T-cell (primary cell): ENCODE measurements at regions not wholly inside any gene's neighbourhood (a gene's known extent, or its start where the extent isn't known, plus 50 kb on each side); places are given as distances from the start of the nearest gene placed in this dataset.

Experiments
- ATAC-seq, 4 experiments: fragments of 200-7000 bp in 3 of 4; fragments of 150-1000 bp in 1 of 4; cut with Tn5 transposase; replicated peaks in 1 of 4; 1 replicate in 3 of 4; 2 replicates in 1 of 4; pipeline ENCODE4 v1.10.0; 2021; ENCODE audit warnings: moderate library complexity in 3 of 4, mild to moderate bottlenecking in 2 of 4, moderate number of reproducible peaks in 1 of 4
- CTCF ChIA-PET, 2 donors: fragments of 300-600 bp; sonication (Branson Sonifier 250); formaldehyde crosslinking; loops; one replicate each; lab custom pipeline; 2022; ENCODE audit warnings: antibody characterized with exemption in 2 of 2; lab: Charles Lee
- POLR2A ChIA-PET, 2 donors: fragments of 300-600 bp; sonication (Branson Sonifier 250); formaldehyde crosslinking; loops; one replicate each; lab custom pipeline; 2022; ENCODE audit warnings: antibody characterized with exemption in 2 of 2; lab: Charles Lee
- DNase-seq, 35 experiments: peaks; one replicate each; pipeline versions ENCODE4 v3.0.0 to v3.0.0-alpha.2; 2013 to 2023
- H3K27ac ChIP-seq: one replicate; pipeline ENCODE4 v1.5.1; 2013; ENCODE audit warnings: low read length
- H3K27me3 ChIP-seq, 2 experiments: replicated peaks in 1 of 2; 1 replicate in 1 of 2; 2 replicates in 1 of 2; pipeline versions ENCODE4 v1.6.1 to v1.7.0; 2013; ENCODE audit warnings: low read length in 1 of 2, mixed read lengths in 1 of 2; ENCODE audit not compliant: control insufficient read depth in 2 of 2, insufficient read depth in 2 of 2; ENCODE audit errors: extremely low read depth in 1 of 2
- H3K36me3 ChIP-seq, 2 donors: 1 replicate in 1 of 2; 2 replicates in 1 of 2; pipeline versions ENCODE4 v1.6.1 to v1.7.0; 2013; ENCODE audit warnings: low read length in 1 of 2; ENCODE audit not compliant: control insufficient read depth in 2 of 2, insufficient read depth in 1 of 2; ENCODE audit errors: extremely low read depth in 1 of 2
- H3K4me1 ChIP-seq, 2 experiments: 1 replicate in 1 of 2; 2 replicates in 1 of 2; pipeline versions ENCODE4 v1.6.1 to v1.7.0; 2013; ENCODE audit warnings: low read length in 2 of 2, mixed read lengths in 1 of 2; ENCODE audit not compliant: insufficient read depth in 2 of 2, control insufficient read depth in 1 of 2; ENCODE audit errors: extremely low read depth in 1 of 2
- H3K4me3 ChIP-seq, 2 donors: 1 replicate in 1 of 2; 2 replicates in 1 of 2; pipeline versions ENCODE4 v1.5.1 to v1.7.0; 2013; ENCODE audit warnings: mild to moderate bottlenecking in 2 of 2, low read length in 1 of 2, moderate library complexity in 1 of 2; ENCODE audit not compliant: control insufficient read depth in 1 of 2; ENCODE audit errors: extremely low read depth in 1 of 2
- H3K9me3 ChIP-seq: 2 replicates; pipeline ENCODE4 v1.7.0; 2013
- H3K27ac Mint-ChIP-seq, 2 donors: one replicate each; pipeline ENCODE4 v1.8.0; 2020 to 2021; ENCODE audit warnings: mild to moderate bottlenecking in 2 of 2, mixed read lengths in 2 of 2
- H3K27me3 Mint-ChIP-seq, 2 donors: one replicate each; pipeline ENCODE4 v1.8.0; 2021 to 2022; ENCODE audit warnings: mixed read lengths in 2 of 2
- H3K36me3 Mint-ChIP-seq: one replicate; pipeline ENCODE4 v1.8.0; 2021; ENCODE audit warnings: mixed read lengths
- H3K4me1 Mint-ChIP-seq, 3 donors: one replicate each; pipeline ENCODE4 v1.8.0; 2020 to 2022; ENCODE audit warnings: mixed read lengths in 3 of 3, mild to moderate bottlenecking in 1 of 3
- H3K4me3 Mint-ChIP-seq, 3 donors: one replicate each; pipeline ENCODE4 v1.8.0; 2020 to 2022; ENCODE audit warnings: mild to moderate bottlenecking in 3 of 3, mixed read lengths in 3 of 3, moderate library complexity in 3 of 3
- H3K9me3 Mint-ChIP-seq, 3 donors: one replicate each; pipeline ENCODE4 v1.8.0; 2020 to 2022; ENCODE audit warnings: mixed read lengths in 3 of 3
- whole genome bisulfite sequencing: methylation state at CpG from one replicate; pipeline ENCODE4 v1.1.5; 2013; ENCODE audit warnings: missing lambda C conversion rate; ENCODE audit not compliant: insufficient coverage; 5-methylcytosine and 5-hydroxymethylcytosine counted together

- WGBS = 0% methylated on average over 1 of the region's 10 CpGs
- Mint-ChIP-seq H3K9me3 (no peaks in the 10 kb centered on the region), H3K4me3 (peak overlapping the region; percentile 58 to 71 (median 71)), H3K27ac (peak overlapping the region; percentile 69 to 75), H3K36me3 (no peaks in the 10 kb centered on the region), H3K27me3 (no peaks in the 10 kb centered on the region), H3K4me1 (peaks cover 28 to 34% (median 29%) of the 10 kb centered on the region in 3 donors)
- ChIA-PET CTCF (interaction anchor here (0.6 to 0.7 kb wide), 3 partner anchors 28 to 209 kb away, joined by 4 to 5 read pairs (median 5); no protein-coding TSS in a partner anchor), POLR2A (interaction anchor here (0.6 to 0.9 kb wide), 2 partner anchors 10 to 201 kb away, joined by 3 read pairs; no protein-coding TSS in a partner anchor)
- ATAC-seq = peak; percentile 85 to 94 (median 90)
- peaks cover 0 to 6% of the 10 kb centered on the region in 2 experiments for H3K27me3 ChIP-seq
- H3K27ac ChIP-seq = peak overlapping the region; percentile 59
- no peaks in the 10 kb centered on the region for H3K36me3 ChIP-seq
- H3K4me3 ChIP-seq = peak overlapping the region; percentile 20 to 23
- DNase-seq = peak; percentile 6 to 85 (median 64)
- H3K4me1 ChIP-seq = peaks cover 12 to 32% of the 10 kb centered on the region in 2 experiments
- no peaks in the 10 kb centered on the region for H3K9me3 ChIP-seq
Measured at GRCh38 chr12:116358893-116359761, 81.6 kb upstream of the MED13L start.

- DNase-seq (peak in 2 of 35 experiments; percentile 4 to 29), ATAC-seq (no peak)
- ChIA-PET POLR2A (no interaction called here), CTCF (interaction anchor here (0.6 kb wide), 2 partner anchors 110 to 1476 kb away, joined by 3 to 4 read pairs; no protein-coding TSS in a partner anchor)
- WGBS = 50% methylated on average over 2 of the region's 6 CpGs
- Mint-ChIP-seq H3K36me3 (no peaks in the 10 kb centered on the region), H3K27me3 (no peaks in the 10 kb centered on the region), H3K4me3 (peak overlapping the region in 2 of 3 donors; percentile 17 to 71), H3K9me3 (no peaks in the 10 kb centered on the region), H3K27ac (peak overlapping the region; percentile 11 to 52), H3K4me1 (peaks cover 28 to 37% (median 29%) of the 10 kb centered on the region in 3 donors)
- Histone ChIP-seq H3K27ac (no peak overlapping the region), H3K36me3 (no peaks in the 10 kb centered on the region), H3K9me3 (no peaks in the 10 kb centered on the region), H3K4me3 (no peak overlapping the region), H3K4me1 (peaks cover 12 to 32% of the 10 kb centered on the region in 2 experiments), H3K27me3 (peaks cover 0 to 6% of the 10 kb centered on the region in 2 experiments)
Measured at GRCh38 chr12:116360579-116361413, 83.3 kb upstream of the MED13L start.

GRCh38 chr12:116361414-116362223 is 84.1 kb upstream of the MED13L start:
- Mint-ChIP-seq H3K27ac (no peak overlapping the region), H3K27me3 (no peaks in the 10 kb centered on the region), H3K4me1 (peaks cover 28 to 37% (median 29%) of the 10 kb centered on the region in 3 donors), H3K9me3 (no peaks in the 10 kb centered on the region), H3K4me3 (peak overlapping the region in 1 of 3 donors; percentile 12), H3K36me3 (no peaks in the 10 kb centered on the region)
- no peak overlapping the region for H3K27ac ChIP-seq
- H3K4me1 ChIP-seq = peaks cover 12 to 32% of the 10 kb centered on the region in 2 experiments
- ChIA-PET CTCF (no interaction called here), POLR2A (no interaction called here)
- no peaks in the 10 kb centered on the region for H3K9me3 ChIP-seq
- peaks cover 0 to 12% of the 10 kb centered on the region in 2 experiments for H3K27me3 ChIP-seq
- no peak for ATAC-seq
- WGBS = 49% methylated on average over 18 of the region's 19 CpGs
- H3K4me3 ChIP-seq = no peak overlapping the region
- peak in 2 of 35 experiments; percentile 7 to 15 for DNase-seq
- H3K36me3 ChIP-seq = no peaks in the 10 kb centered on the region

GRCh38 chr12:116365114-116365513 is 87.6 kb upstream of the MED13L start:
- ATAC-seq (no peak), DNase-seq (no peak)
- no peaks in the 10 kb centered on the region for H3K9me3 ChIP-seq
- Mint-ChIP-seq H3K9me3 (no peaks in the 10 kb centered on the region), H3K36me3 (no peaks in the 10 kb centered on the region), H3K27me3 (no peaks in the 10 kb centered on the region), H3K4me3 (no peak overlapping the region), H3K27ac (no peak overlapping the region), H3K4me1 (peaks cover 10 to 18% (median 14%) of the 10 kb centered on the region in 3 donors)
- ChIA-PET CTCF (no interaction called here), POLR2A (no interaction called here)
- no peak overlapping the region for H3K4me3 ChIP-seq
- H3K27ac ChIP-seq = no peak overlapping the region
- peaks cover 7 to 17% of the 10 kb centered on the region in 2 experiments for H3K4me1 ChIP-seq
- no CpG with 5 or more reads among the region's 2 CpGs for WGBS
- H3K27me3 ChIP-seq = peaks cover 0 to 15% of the 10 kb centered on the region in 2 experiments
- H3K36me3 ChIP-seq = no peaks in the 10 kb centered on the region

GRCh38 chr12:116365606-116366455 is 88.3 kb upstream of the MED13L start:
- 89% methylated on average over 13 of the region's 17 CpGs for WGBS
- POLR2A ChIA-PET = no interaction called here
- no peak overlapping the region for H3K4me3 ChIP-seq
- H3K9me3 Mint-ChIP-seq = no peaks in the 10 kb centered on the region
- ATAC-seq (no peak), DNase-seq (no peak)
- H3K27ac Mint-ChIP-seq = no peak overlapping the region
- no peak overlapping the region for H3K4me3 Mint-ChIP-seq
- H3K27ac ChIP-seq = no peak overlapping the region
- no peaks in the 10 kb centered on the region for H3K36me3 Mint-ChIP-seq
- no peaks in the 10 kb centered on the region for H3K9me3 ChIP-seq
- H3K27me3 ChIP-seq = peaks cover 0 to 15% of the 10 kb centered on the region in 2 experiments
- CTCF ChIA-PET = no interaction called here
- peaks cover 4 to 13% (median 9%) of the 10 kb centered on the region in 3 donors for H3K4me1 Mint-ChIP-seq
- H3K4me1 ChIP-seq = peaks cover 3 to 11% of the 10 kb centered on the region in 2 experiments
- no peaks in the 10 kb centered on the region for H3K36me3 ChIP-seq
- no peaks in the 10 kb centered on the region for H3K27me3 Mint-ChIP-seq
